ENCODE measurements at regions not wholly inside any gene's neighbourhood (a gene's known extent, or its start where the extent isn't known, plus 50 kb on each side); places are given as distances from the start of the nearest gene placed in this dataset.

- TF ChIP-seq CTCF (optimal IDR thresholded peaks at IDR 0.05 in 1 of 3, IDR thresholded peaks at IDR 0.05 in 1 of 3, conservative IDR thresholded peaks at IDR 0.05 in 1 of 3; ENCODE audit: extremely low read depth in 1 of 3, insufficient read depth in 2 of 3, low read length in 3 of 3) (no peak), EZH2 (IDR thresholded peaks at IDR 0.05; ENCODE audit: low read length) (no peak)
Observed at GRCh38 chr19:33977756-33978685, 181.4 kb downstream of the KCTD15 start.
